GM21737 (cell line): ENCODE measurements at regions not wholly inside any gene's neighbourhood (a gene's known extent, or its start where the extent isn't known, plus 50 kb on each side); places are given as distances from the start of the nearest gene placed in this dataset.
"Not testable (repeated sequence)": the region's sequence is repeated elsewhere in the genome, so short reads cannot be mapped to it uniquely, and the experiment has no call there.

Experiments
- ATAC-seq: cut with Tn5 transposase; IDR thresholded peaks from one replicate; pipeline ENCODE4 v1.9.1; 2021; ENCODE audit warnings: mild to moderate bottlenecking, moderate library complexity; ENCODE audit not compliant: unreplicated experiment

- no peak for ATAC-seq
Measured at GRCh38 chr5:23105021-23105420, 251.9 kb upstream of the CDH12 start.

- no peak for ATAC-seq
Measured at GRCh38 chr5:23103566-23103965, 250.4 kb upstream of the CDH12 start.

GRCh38 chr5:23095418-23095817, 242.3 kb upstream of the CDH12 start:
- ATAC-seq: not testable (repeated sequence)

GRCh38 chr5:23089286-23089685, 236.1 kb upstream of the CDH12 start:
- no peak for ATAC-seq

- no peak for ATAC-seq
Measured at GRCh38 chr5:23084815-23085214, 231.7 kb upstream of the CDH12 start.

GRCh38 chr5:23072179-23072578, 219.0 kb upstream of the CDH12 start:
- peak; percentile 64 for ATAC-seq

GRCh38 chr5:23071682-23072081, 218.5 kb upstream of the CDH12 start:
- ATAC-seq: peak; percentile 74

- no peak for ATAC-seq
Measured at GRCh38 chr5:23064710-23065109, 211.6 kb upstream of the CDH12 start.

- ATAC-seq: no peak
Measured at GRCh38 chr5:23053846-23054245, 200.7 kb upstream of the CDH12 start.

GRCh38 chr5:23042226-23042625, 189.1 kb upstream of the CDH12 start:
- no peak for ATAC-seq

GRCh38 chr5:23035555-23036090, 182.5 kb upstream of the CDH12 start:
- ATAC-seq: no peak

- ATAC-seq: no peak
Measured at GRCh38 chr5:23033864-23034263, 180.7 kb upstream of the CDH12 start.

GRCh38 chr5:23029290-23029689, 176.1 kb upstream of the CDH12 start:
- no peak for ATAC-seq

GRCh38 chr5:23028445-23029021, 175.4 kb upstream of the CDH12 start:
- no peak for ATAC-seq

- ATAC-seq: no peak
Measured at GRCh38 chr5:23027830-23028229, 174.7 kb upstream of the CDH12 start.

- ATAC-seq: no peak
Measured at GRCh38 chr5:23027331-23027730, 174.2 kb upstream of the CDH12 start.

- no peak for ATAC-seq
Measured at GRCh38 chr5:23026252-23027170, 173.4 kb upstream of the CDH12 start.

GRCh38 chr5:23025629-23026233, 172.6 kb upstream of the CDH12 start:
- no peak for ATAC-seq

GRCh38 chr5:23024470-23024869, 171.3 kb upstream of the CDH12 start:
- no peak for ATAC-seq

GRCh38 chr5:23014825-23015224, 161.7 kb upstream of the CDH12 start:
- ATAC-seq: no peak

GRCh38 chr5:23014266-23014665, 161.1 kb upstream of the CDH12 start:
- no peak for ATAC-seq
